HG02943 (cell line): ENCODE measurements at regions not wholly inside any gene's neighbourhood (a gene's known extent, or its start where the extent isn't known, plus 50 kb on each side); places are given as distances from the start of the nearest gene placed in this dataset.
"Not testable (repeated sequence)": the region's sequence is repeated elsewhere in the genome, so short reads cannot be mapped to it uniquely, and the experiment has no call there.

Experiments
- ATAC-seq: cut with Tn5 transposase; IDR thresholded peaks from one replicate; pipeline ENCODE4 v1.9.1; 2021; ENCODE audit warnings: mild to moderate bottlenecking, low read depth, moderate library complexity; ENCODE audit not compliant: unreplicated experiment

DNA sequence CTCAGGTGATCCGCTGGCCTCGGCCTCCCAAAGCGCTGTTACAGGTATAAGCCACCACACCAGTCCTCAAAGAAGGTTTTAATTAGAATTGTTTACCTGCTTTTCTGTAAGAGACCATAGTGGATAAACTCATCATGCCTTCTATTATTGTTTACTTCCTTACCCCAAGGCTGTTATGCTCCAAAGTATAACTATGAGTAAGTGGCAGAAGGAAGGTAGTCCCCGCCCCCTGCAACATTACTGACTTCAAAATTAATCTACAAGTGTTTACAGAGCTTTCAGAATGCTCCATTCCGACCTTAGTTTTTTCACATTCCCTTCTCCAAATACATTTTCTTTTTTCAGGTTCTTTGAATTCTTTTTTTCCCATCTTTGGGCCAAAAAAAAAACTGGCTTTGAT, 480.5 kb upstream of the NOX3 start:
- no peak for ATAC-seq

DNA sequence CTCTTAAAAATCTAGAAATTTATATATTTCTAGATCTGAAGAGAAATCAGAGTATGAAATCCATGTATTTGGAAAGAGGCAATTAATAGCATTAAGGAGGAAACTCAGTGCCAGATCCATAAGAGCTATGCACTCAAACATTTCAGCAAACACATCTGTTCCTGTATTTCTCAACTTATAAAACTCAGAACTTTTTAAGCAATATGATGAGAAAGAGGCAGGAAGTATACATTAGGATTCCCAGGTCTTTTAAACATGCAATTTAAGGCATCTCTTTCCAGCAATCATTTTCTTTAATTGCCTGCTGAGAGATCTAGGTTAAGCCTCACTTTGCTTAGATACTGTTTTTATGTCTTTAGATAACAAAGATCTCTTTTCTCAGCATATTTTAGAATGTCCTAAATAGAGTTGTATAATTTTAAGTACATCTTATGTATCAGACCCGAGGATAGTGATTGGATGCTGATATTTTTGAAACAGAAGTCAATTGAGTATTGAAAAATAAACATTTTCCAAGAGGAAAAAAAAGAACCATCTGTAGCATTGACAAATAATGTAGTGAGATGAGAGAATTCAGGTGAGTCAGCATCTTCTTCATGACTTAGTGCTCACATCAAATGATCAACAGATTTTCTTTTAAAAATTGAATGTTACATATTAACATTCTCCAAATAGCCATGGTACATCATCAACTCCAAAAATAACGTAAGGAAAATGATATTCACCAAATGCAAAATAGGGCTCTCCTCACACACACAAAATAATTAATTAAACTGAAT, 461.4 kb upstream of the NOX3 start:
- ATAC-seq, result no peak

DNA sequence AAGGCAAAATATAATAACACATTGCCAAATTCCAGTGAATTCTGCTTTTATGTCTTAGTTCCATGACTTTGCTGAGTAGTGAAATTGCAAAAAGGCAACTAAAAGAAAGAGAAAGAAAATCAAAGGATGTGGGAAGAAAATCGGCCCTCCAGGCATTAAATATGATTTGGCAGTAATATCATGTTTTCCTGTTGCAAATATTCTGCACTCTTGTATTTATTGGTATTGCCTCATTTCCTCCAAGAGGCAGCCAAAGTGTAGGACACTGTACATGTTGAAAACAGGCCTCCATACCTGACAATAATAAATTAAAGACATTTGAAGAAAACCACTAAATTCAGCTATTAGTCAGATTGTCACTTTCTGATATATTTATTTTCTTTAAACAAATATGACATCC, 460.0 kb upstream of the NOX3 start:
- no peak for ATAC-seq

DNA sequence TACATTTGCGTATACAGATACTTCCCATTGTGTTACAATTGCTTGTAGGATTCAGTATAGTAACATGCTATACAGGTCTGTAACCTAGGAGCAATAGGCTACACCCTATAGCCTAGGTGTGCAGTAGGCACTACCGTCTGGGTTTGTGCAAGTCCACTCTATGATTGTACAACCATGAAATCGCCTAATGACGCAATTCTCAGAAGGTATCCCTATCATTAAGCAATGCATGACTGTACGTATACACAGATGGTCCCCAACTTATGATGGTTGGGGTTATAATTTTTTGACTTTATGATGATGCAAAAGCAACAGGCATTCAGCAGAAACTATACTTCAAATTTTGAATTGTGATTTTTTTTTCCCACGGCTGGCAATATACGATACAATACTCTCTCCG, 458.2 kb upstream of the NOX3 start:
- ATAC-seq, result no peak

- ATAC-seq, result no peak
Measured at GRCh38 chr6:155909710-155910109, 454.1 kb upstream of the NOX3 start.

DNA sequence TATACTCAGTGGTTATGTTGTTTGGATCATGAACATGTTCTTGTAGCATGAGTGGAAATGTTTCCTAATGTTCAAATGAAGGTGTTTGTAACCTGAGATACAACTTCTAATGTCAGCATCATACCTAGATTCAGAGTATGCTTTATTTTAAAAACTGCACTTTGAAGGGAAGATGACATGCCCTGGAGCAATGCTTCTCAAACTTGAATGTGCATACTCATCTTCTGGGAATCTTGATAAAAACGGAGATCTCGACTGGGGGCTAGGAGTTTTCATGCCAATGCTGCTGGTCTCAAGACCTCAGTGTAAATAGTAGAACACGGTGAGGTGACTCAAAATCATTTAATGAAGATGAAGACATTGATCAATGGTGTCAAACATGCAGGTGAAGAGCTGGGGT, 440.0 kb upstream of the NOX3 start:
- ATAC-seq, result no peak

DNA sequence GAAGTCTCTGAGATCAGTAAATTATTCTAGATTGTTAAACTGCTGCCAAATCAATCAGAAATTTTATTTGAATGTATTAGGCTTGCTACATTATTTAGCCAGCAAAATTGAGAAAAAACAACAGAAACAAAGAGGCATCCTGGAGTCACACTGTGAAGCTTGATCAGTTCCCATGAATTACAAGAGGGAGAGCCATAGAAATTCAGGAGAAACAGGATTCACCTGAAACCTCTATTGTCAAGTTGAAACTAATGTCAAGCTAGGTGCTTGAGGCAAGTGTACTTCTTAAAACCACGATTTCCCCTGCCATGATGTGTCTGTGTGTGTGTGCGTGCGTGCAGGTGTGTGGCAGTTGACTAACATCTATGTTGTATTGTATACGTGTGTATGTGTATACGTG, 439.1 kb upstream of the NOX3 start:
- no peak for ATAC-seq

GRCh38 chr6:155894262-155894661, 438.6 kb upstream of the NOX3 start:
- no peak for ATAC-seq

DNA sequence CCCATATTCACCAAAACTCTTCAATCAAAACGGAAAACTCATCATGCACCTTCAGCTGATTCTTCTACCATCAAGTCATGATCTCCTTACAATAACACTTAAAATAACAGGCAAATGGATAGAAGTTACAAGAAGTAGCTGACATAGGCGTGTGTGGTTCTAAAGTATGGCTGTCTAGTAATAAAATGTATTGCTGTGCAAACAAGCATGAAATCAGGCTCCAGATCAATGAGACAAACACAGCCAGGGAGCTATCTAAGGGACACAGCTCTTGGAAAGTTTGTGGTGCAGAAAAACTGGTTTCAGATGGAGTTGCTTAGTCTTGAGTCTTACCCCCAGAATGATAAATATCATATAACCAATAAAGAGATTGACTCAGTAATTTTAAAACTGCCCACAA, 434.8 kb upstream of the NOX3 start:
- ATAC-seq, result no peak

DNA sequence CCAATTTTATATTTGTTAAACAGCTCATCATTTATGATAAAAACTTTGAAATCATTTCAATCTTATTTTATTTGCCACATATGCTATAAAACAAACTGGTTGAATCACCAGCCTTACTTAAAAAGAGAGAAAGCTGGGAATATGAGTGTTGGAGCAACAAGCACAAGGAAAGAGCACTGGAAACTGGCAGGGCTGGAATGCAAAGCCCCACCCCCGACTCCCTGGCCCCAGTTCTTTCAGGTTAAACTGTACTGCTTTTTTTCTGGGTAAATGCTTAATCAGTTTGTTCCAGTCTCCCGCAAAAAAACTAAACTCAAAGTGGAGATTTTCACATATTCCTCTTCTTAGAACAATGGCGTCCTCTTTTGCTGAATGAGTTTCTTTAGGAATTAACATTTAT, 433.8 kb upstream of the NOX3 start:
- ATAC-seq, result no peak

DNA sequence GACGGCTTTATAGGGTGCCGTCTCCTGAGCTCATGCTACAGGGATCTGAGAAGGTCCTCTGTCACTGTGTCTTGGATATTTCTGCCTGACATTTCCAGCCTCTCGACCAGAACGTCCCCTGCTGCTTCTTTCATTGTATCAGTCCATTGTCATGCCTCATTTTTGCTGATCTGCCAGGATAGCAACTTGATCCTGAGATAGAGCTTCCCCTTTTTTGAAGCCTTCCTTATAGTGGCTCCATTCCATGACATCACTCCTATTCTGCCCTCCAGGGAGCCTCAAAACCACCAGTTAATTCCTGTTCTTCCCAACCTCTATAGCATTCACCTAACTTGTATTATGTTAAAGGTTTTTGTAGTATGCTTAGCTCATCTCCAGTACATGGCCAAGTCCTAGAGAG, 431.8 kb upstream of the NOX3 start:
- ATAC-seq, result no peak

DNA sequence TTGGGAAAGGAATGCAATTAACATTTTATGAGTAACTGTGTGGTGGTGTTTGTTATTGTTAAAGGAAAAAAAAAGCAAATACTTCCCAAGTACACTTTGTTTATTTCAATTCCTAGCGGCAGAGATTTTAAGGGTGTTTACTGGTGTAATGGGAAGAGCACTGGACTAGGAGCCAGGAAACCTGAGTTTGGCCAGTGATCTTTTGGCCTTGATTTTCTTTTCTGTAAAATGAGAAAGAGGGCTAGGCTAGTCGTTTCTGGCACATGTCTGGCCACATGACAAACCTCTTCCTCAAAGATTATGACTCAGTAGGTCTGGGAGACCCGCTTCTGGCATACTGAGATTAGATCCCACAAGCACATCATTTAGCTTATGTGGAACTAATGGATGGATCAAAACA, 428.1 kb upstream of the NOX3 start:
- ATAC-seq, result no peak

DNA sequence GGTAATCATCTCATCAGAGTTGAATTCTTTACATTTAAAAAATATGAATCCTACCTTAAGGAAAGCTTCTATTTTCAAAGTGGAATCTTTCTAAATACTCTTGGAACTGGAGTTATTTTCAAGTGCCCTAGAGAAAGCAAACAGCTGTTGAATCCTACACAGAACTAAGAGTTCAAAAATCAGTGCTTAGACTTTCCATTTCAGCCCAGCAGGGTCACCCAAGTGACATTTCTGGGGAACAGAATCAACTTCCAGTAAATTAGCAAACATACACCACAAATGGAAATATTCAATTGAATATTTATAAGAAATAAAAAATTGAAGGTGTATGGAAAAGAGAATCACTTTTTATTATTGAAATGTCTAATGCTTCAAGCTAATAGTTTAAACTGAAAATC, 427.7 kb upstream of the NOX3 start:
- no peak for ATAC-seq

DNA sequence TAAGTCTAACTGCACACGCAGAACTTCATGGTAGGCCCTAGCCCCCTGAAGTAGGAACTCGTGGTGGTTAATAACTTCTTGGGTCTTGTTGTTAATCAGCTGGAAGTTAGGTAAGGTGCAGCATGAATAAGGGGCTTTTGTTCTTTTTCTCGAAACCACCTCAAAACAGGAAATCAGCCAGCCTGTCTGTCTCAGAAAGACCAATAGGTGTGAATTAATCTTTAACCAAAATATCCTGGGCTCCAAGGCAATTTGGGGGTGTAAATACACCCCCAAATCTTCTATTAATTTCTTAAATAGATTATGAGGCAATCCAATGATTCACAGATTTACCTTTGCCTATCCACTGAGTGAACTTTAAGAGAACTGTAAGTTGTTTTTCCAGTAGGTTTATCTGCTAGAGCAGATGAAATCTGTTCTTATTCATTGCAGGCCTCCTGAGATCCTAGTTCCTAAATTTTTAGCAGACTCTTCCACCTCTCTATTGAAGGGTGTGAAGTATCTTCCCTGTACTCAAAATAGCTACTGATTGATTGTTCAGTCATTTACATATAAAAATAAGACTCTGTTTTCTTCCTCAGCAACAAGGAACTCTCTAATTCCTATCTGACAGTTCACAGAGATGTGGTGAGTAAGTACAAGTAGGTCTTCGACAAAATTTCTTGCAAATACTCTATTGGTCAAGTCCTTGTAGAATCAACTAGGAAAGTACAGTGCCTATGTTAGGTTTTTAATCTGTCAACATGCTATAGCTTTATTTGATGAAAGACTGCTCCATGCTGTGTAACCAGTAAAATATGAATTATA, 427.1 kb upstream of the NOX3 start:
- ATAC-seq, result peak; percentile 87

DNA sequence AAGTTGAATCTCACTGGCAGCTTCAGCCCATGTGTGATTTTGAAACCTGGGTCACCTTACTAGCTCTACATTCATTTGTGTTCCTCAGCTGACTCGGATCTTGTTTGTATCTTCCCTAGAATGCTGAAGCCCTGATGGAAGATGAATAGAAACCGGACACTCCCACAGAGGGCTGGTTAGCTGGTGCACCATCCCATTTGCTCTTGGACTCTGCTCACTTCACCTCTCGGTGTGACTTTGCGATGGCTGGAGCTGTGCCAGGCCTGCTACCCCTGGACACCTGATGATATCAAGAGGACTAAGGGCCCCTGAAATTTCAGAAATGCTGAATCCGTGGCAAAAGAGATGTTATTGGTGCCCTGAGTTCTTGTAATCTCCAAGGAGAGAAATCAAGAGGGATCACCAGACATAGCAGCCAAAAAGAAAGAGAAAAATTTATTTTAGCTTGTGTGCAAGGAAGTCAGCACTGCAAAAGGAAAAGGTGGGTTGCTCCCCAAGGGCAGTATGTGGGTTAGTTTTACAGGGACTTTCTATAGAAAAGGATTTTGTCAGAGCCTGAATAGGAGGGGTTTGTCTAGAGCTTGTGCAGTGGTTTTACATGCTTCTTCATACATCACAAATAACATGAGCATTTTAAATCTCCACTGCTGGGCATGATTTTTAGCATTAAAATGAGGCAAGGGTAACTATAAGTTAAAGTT, 426.3 kb upstream of the NOX3 start:
- peak; percentile 23 for ATAC-seq

- no peak for ATAC-seq
Measured at GRCh38 chr6:155880900-155881299, 425.3 kb upstream of the NOX3 start.

DNA sequence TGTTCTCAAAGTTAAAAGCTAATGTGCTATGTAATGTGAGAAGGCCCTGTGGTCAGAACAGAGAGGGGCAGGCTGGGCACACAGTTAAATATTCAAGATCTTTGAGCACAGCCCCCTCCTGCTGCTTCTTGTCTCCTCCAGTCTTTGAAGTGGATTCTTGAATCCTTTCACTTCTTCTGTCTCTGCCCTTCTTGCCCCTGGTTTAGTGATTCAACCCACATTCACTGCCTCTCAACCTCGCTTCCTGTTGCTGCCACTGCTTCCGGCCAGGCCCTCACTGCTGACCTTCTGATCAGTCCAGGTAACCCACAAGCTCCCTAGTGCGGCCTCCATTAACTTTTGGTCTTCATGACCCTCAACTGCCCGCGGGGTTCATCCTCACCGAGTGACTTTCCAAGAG, 417.3 kb upstream of the NOX3 start:
- no peak for ATAC-seq

GRCh38 chr6:155867682-155868081, 412.0 kb upstream of the NOX3 start:
- ATAC-seq, result no peak

GRCh38 chr6:155866676-155867390, 411.2 kb upstream of the NOX3 start:
- not testable (repeated sequence) for ATAC-seq

DNA sequence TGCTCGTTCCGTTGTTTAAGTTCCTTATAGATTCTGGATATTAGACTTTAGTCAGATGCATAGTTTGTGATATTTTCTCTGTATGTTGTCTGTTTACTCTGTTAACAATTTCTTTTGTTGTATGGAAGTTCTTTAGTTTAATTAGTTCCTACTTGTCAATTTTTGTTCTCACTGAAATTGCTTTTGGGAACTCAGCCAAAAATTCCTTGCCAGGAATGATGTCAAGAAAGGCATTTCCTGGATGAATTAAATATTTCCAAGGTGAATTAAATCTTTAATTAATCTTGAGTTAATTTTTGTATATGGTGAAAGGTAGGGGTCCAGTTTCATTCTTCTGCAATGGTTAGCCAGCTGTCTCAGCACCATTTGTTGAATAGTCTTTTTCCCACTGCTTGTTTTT, 406.2 kb upstream of the NOX3 start:
- no peak for ATAC-seq

DNA sequence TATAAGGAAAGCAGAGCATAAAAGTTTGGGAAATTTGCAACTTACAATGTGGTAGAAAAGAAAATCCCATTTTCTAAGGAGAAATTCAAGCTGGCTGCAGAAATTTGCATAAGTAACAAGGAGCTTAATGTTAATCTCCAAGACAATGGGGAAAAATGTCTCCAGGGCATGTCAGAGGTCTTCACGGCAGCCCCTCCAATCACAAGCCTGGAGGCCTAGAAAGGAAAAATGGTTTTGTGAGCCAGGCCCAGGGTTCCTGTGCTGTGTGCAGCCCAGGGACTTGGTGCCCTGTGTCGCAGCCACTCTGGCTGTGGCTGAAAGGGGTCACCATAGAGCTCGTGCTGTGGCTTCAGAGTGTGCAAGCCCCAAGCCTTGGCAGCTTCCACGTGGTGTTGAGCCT, 403.3 kb upstream of the NOX3 start:
- ATAC-seq, result not testable (repeated sequence)
